ENCODE measurements at regions not wholly inside any gene's neighbourhood (a gene's known extent, or its start where the extent isn't known, plus 50 kb on each side); places are given as distances from the start of the nearest gene placed in this dataset.

GRCh38 chr15:95281470-95281869 lies 1049.0 kb upstream of the NR2F2 start:
- DNase-seq (ENCODE audit: low spot score) (no peak), ATAC-seq (no peak)
- Histone ChIP-seq H3K27ac (ENCODE audit: low read depth) (no peak overlapping the region), H3F3A (replicated peaks; ENCODE audit: low read depth) (no peaks in the 10 kb centered on the region), H3K79me2 (replicated peaks; ENCODE audit: insufficient read depth) (no peaks in the 10 kb centered on the region), H3K4me2 (no peak overlapping the region), H3K27me3 (ENCODE audit: insufficient read depth) (peaks cover 5% of the 10 kb centered on the region; the same call in 1 of the 2 replicates), H3K4me1 (ENCODE audit: insufficient read depth) (peaks cover 20% of the 10 kb centered on the region), H4K20me1 (replicated peaks; ENCODE audit: insufficient read depth) (no peaks in the 10 kb centered on the region), H3K4me3 (no peak overlapping the region), H3K9me2 (ENCODE audit: insufficient read depth) (peaks cover 3% of the 10 kb centered on the region; the same call in 1 of the 2 replicates), H2AFZ (no peak overlapping the region), H3K36me3 (ENCODE audit: insufficient read depth) (no peaks in the 10 kb centered on the region)
- no peak for TF ChIP-seq ZNF331 (CRISPR knock-in tag; IDR thresholded peaks at IDR 0.05; ENCODE audit: low read depth)
- no peak for TF ChIP-seq ZNF462 (CRISPR knock-in tag; IDR thresholded peaks at IDR 0.05)
- no peak for TF ChIP-seq EZH2 (IDR thresholded peaks at IDR 0.05; ENCODE audit: low read depth, unreplicated experiment)
- no peak for TF ChIP-seq CREB1 (CRISPR knock-in tag; IDR thresholded peaks at IDR 0.05; ENCODE audit: low read depth)
- TF ChIP-seq POLR2AphosphoS5 (IDR thresholded peaks at IDR 0.05; ENCODE audit: low read depth): no peak
- no peak for TF ChIP-seq CTCF (conservative IDR thresholded peaks at IDR 0.05; ENCODE audit: low read depth in 2 of 2)
- no peak for TF ChIP-seq NANOG (IDR thresholded peaks at IDR 0.05; ENCODE audit: borderline replicate concordance)
- no peak for TF ChIP-seq STAT1 (IDR thresholded peaks at IDR 0.05; ENCODE audit: unreplicated experiment)
- TF ChIP-seq EZH2phosphoT487 (IDR thresholded peaks at IDR 0.05; ENCODE audit: unreplicated experiment): no peak
- no peak for TF ChIP-seq ETS1 (IDR thresholded peaks at IDR 0.05)
- Mint-ChIP-seq H3K4me1 (peaks cover 20% of the 10 kb centered on the region), H3K4me3 (no peak overlapping the region), H3K9me3 (no peaks in the 10 kb centered on the region), H3K27me3 (ENCODE audit: insufficient read depth, low read depth, poor library complexity) (peaks cover 5% of the 10 kb centered on the region), H3K27ac (no peak overlapping the region), H3K36me3 (ENCODE audit: low read depth) (no peaks in the 10 kb centered on the region)
